ENCODE measurements at regions not wholly inside any gene's neighbourhood (a gene's known extent, or its start where the extent isn't known, plus 50 kb on each side); places are given as distances from the start of the nearest gene placed in this dataset.

GRCh38 chr5:7244208-7244607 is 151.7 kb upstream of the ADCY2 start:
- TF ChIP-seq CTCF (IDR thresholded peaks at IDR 0.05; ENCODE audit: insufficient read depth, low read length) = no peak
- no peak for TF ChIP-seq GABPA (IDR thresholded peaks at IDR 0.05; ENCODE audit: low read depth)
- no peak for TF ChIP-seq REST (IDR thresholded peaks at IDR 0.05; ENCODE audit: insufficient replicate concordance, low read depth)
- TF ChIP-seq SPI1 (IDR thresholded peaks at IDR 0.05; ENCODE audit: borderline replicate concordance, low read depth) = no peak
